ENCODE measurements at regions not wholly inside any gene's neighbourhood (a gene's known extent, or its start where the extent isn't known, plus 50 kb on each side); places are given as distances from the start of the nearest gene placed in this dataset.

- TF ChIP-seq, protein P1, sequence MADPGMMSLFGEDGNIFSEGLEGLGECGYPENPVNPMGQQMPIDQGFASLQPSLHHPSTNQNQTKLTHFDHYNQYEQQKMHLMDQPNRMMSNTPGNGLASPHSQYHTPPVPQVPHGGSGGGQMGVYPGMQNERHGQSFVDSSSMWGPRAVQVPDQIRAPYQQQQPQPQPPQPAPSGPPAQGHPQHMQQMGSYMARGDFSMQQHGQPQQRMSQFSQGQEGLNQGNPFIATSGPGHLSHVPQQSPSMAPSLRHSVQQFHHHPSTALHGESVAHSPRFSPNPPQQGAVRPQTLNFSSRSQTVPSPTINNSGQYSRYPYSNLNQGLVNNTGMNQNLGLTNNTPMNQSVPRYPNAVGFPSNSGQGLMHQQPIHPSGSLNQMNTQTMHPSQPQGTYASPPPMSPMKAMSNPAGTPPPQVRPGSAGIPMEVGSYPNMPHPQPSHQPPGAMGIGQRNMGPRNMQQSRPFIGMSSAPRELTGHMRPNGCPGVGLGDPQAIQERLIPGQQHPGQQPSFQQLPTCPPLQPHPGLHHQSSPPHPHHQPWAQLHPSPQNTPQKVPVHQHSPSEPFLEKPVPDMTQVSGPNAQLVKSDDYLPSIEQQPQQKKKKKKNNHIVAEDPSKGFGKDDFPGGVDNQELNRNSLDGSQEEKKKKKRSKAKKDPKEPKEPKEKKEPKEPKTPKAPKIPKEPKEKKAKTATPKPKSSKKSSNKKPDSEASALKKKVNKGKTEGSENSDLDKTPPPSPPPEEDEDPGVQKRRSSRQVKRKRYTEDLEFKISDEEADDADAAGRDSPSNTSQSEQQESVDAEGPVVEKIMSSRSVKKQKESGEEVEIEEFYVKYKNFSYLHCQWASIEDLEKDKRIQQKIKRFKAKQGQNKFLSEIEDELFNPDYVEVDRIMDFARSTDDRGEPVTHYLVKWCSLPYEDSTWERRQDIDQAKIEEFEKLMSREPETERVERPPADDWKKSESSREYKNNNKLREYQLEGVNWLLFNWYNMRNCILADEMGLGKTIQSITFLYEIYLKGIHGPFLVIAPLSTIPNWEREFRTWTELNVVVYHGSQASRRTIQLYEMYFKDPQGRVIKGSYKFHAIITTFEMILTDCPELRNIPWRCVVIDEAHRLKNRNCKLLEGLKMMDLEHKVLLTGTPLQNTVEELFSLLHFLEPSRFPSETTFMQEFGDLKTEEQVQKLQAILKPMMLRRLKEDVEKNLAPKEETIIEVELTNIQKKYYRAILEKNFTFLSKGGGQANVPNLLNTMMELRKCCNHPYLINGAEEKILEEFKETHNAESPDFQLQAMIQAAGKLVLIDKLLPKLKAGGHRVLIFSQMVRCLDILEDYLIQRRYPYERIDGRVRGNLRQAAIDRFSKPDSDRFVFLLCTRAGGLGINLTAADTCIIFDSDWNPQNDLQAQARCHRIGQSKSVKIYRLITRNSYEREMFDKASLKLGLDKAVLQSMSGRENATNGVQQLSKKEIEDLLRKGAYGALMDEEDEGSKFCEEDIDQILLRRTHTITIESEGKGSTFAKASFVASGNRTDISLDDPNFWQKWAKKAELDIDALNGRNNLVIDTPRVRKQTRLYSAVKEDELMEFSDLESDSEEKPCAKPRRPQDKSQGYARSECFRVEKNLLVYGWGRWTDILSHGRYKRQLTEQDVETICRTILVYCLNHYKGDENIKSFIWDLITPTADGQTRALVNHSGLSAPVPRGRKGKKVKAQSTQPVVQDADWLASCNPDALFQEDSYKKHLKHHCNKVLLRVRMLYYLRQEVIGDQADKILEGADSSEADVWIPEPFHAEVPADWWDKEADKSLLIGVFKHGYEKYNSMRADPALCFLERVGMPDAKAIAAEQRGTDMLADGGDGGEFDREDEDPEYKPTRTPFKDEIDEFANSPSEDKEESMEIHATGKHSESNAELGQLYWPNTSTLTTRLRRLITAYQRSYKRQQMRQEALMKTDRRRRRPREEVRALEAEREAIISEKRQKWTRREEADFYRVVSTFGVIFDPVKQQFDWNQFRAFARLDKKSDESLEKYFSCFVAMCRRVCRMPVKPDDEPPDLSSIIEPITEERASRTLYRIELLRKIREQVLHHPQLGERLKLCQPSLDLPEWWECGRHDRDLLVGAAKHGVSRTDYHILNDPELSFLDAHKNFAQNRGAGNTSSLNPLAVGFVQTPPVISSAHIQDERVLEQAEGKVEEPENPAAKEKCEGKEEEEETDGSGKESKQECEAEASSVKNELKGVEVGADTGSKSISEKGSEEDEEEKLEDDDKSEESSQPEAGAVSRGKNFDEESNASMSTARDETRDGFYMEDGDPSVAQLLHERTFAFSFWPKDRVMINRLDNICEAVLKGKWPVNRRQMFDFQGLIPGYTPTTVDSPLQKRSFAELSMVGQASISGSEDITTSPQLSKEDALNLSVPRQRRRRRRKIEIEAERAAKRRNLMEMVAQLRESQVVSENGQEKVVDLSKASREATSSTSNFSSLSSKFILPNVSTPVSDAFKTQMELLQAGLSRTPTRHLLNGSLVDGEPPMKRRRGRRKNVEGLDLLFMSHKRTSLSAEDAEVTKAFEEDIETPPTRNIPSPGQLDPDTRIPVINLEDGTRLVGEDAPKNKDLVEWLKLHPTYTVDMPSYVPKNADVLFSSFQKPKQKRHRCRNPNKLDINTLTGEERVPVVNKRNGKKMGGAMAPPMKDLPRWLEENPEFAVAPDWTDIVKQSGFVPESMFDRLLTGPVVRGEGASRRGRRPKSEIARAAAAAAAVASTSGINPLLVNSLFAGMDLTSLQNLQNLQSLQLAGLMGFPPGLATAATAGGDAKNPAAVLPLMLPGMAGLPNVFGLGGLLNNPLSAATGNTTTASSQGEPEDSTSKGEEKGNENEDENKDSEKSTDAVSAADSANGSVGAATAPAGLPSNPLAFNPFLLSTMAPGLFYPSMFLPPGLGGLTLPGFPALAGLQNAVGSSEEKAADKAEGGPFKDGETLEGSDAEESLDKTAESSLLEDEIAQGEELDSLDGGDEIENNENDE (IDR thresholded peaks at IDR 0.05; ENCODE audit: insufficient replicate concordance, low read length) = no peak
- TF ChIP-seq USF2 (IDR thresholded peaks at IDR 0.05; ENCODE audit: low read length) = no peak
- no peak for TF ChIP-seq POLR2A (IDR thresholded peaks at IDR 0.05; ENCODE audit: control extremely low read depth in 1 of 2, low read depth in 2 of 2, low read length in 2 of 2)
- TF ChIP-seq KDM5A (IDR thresholded peaks at IDR 0.05; ENCODE audit: low read length) = no peak
- TF ChIP-seq SP1 (IDR thresholded peaks at IDR 0.05; ENCODE audit: low read depth, low read length) = no peak
- no peak for TF ChIP-seq SRF (IDR thresholded peaks at IDR 0.05; ENCODE audit: low read depth, low read length)
- no peak for TF ChIP-seq RNF2 (IDR thresholded peaks at IDR 0.05; ENCODE audit: borderline replicate concordance, low read depth, low read length, missing control alignments, poor library complexity, severe bottlenecking)
- TF ChIP-seq NANOG (IDR thresholded peaks at IDR 0.05; ENCODE audit: insufficient read depth, low read depth, low read length, poor library complexity, severe bottlenecking) = no peak
- no peak for TF ChIP-seq BCL11A (IDR thresholded peaks at IDR 0.05; ENCODE audit: low read depth in 2 of 2, low read length in 2 of 2)
- TF ChIP-seq SP2 (IDR thresholded peaks at IDR 0.05; ENCODE audit: low read length) = no peak
- no peak for TF ChIP-seq CBX8 (IDR thresholded peaks at IDR 0.05; ENCODE audit: borderline replicate concordance, low read depth, low read length)
These were observed 256.9 kb downstream of the ZNF536 start (continued) for GRCh38 chr19:30629086-30629485.
